Muscle layer of colon (tissue), 2 donors: ENCODE measurements at regions not wholly inside any gene's neighbourhood (a gene's known extent, or its start where the extent isn't known, plus 50 kb on each side); places are given as distances from the start of the nearest gene placed in this dataset.
"Not testable (repeated sequence)": the region's sequence is repeated elsewhere in the genome, so short reads cannot be mapped to it uniquely, and the experiment has no call there.

Experiments
- H3K27ac ChIP-seq: one replicate; pipeline ENCODE4 v1.7.0; 2013; ENCODE audit warnings: low read depth, mild to moderate bottlenecking, low read length, moderate library complexity
- H3K27me3 ChIP-seq, 2 donors: one replicate each; pipeline ENCODE4 v1.7.0; 2013; ENCODE audit warnings: low read length in 2 of 2, mild to moderate bottlenecking in 2 of 2; ENCODE audit not compliant: insufficient read depth in 2 of 2, control insufficient read depth in 1 of 2
- H3K36me3 ChIP-seq: one replicate; pipeline ENCODE4 v1.7.0; 2013; ENCODE audit warnings: mild to moderate bottlenecking, low read length; ENCODE audit not compliant: insufficient read depth
- H3K4me1 ChIP-seq: one replicate; pipeline ENCODE4 v1.7.0; 2013; ENCODE audit warnings: mild to moderate bottlenecking, low read length; ENCODE audit not compliant: insufficient read depth
- H3K4me3 ChIP-seq, 2 donors: one replicate each; pipeline ENCODE4 v1.7.0; 2013; ENCODE audit warnings: low read length in 2 of 2, low read depth in 1 of 2, mild to moderate bottlenecking in 1 of 2, moderate library complexity in 1 of 2
- H3K9ac ChIP-seq: one replicate; pipeline ENCODE4 v1.7.0; 2013; ENCODE audit warnings: low read length
- H3K9me3 ChIP-seq: one replicate; pipeline ENCODE4 v1.7.0; 2013; ENCODE audit warnings: mild to moderate bottlenecking, low read length
- donor health status: abdominal sarcoma.
- donor health status: Adenocarcinoma of cecum.

GRCh38 chr4:104044369-104044768, 324.6 kb upstream of the TACR3 start:
- Histone ChIP-seq H3K4me3 (no peak overlapping the region), H3K9me3 (no peaks in the 10 kb centered on the region), H3K4me1 (no peaks in the 10 kb centered on the region), H3K27ac (no peak overlapping the region), H3K36me3 (no peaks in the 10 kb centered on the region), H3K27me3 (no peaks in the 10 kb centered on the region), H3K9ac (no peak overlapping the region)

GRCh38 chr4:104032896-104033295, 313.1 kb upstream of the TACR3 start:
- Histone ChIP-seq H3K9me3 (no peaks in the 10 kb centered on the region), H3K27me3 (no peaks in the 10 kb centered on the region), H3K4me3 (no peak overlapping the region), H3K36me3 (no peaks in the 10 kb centered on the region), H3K27ac (no peak overlapping the region), H3K4me1 (no peaks in the 10 kb centered on the region), H3K9ac (no peak overlapping the region)

- no peaks in the 10 kb centered on the region for H3K27me3 ChIP-seq
- no peak overlapping the region for H3K27ac ChIP-seq
- no peak overlapping the region for H3K9ac ChIP-seq
- no peaks in the 10 kb centered on the region for H3K36me3 ChIP-seq
- H3K9me3 ChIP-seq = no peaks in the 10 kb centered on the region
- H3K4me3 ChIP-seq = no peak overlapping the region
- H3K4me1 ChIP-seq = no peaks in the 10 kb centered on the region
Observed at GRCh38 chr4:104025251-104025650, 305.5 kb upstream of the TACR3 start.

GRCh38 chr4:104022831-104023230, 303.0 kb upstream of the TACR3 start:
- Histone ChIP-seq H3K9me3 (no peaks in the 10 kb centered on the region), H3K27me3 (no peaks in the 10 kb centered on the region), H3K4me3 (no peak overlapping the region), H3K27ac (no peak overlapping the region), H3K9ac (no peak overlapping the region), H3K4me1 (no peaks in the 10 kb centered on the region), H3K36me3 (no peaks in the 10 kb centered on the region)

- Histone ChIP-seq H3K27me3 (no peaks in the 10 kb centered on the region), H3K4me3 (no peak overlapping the region), H3K36me3 (no peaks in the 10 kb centered on the region), H3K9ac (no peak overlapping the region), H3K27ac (no peak overlapping the region), H3K4me1 (no peaks in the 10 kb centered on the region), H3K9me3 (no peaks in the 10 kb centered on the region)
Observed at GRCh38 chr4:104022226-104022625, 302.4 kb upstream of the TACR3 start.

- Histone ChIP-seq H3K9me3 (no peaks in the 10 kb centered on the region), H3K9ac (no peak overlapping the region), H3K27ac (no peak overlapping the region), H3K4me1 (no peaks in the 10 kb centered on the region), H3K36me3 (no peaks in the 10 kb centered on the region), H3K4me3 (no peak overlapping the region), H3K27me3 (no peaks in the 10 kb centered on the region)
Observed at GRCh38 chr4:104020641-104021040, 300.9 kb upstream of the TACR3 start.

GRCh38 chr4:104017213-104017612, 297.4 kb upstream of the TACR3 start:
- Histone ChIP-seq H3K36me3 (no peaks in the 10 kb centered on the region), H3K27ac (no peak overlapping the region), H3K9ac (no peak overlapping the region), H3K4me3 (no peak overlapping the region), H3K9me3 (no peaks in the 10 kb centered on the region), H3K27me3 (no peaks in the 10 kb centered on the region), H3K4me1 (no peaks in the 10 kb centered on the region)

GRCh38 chr4:104015680-104016079, 295.9 kb upstream of the TACR3 start:
- Histone ChIP-seq H3K27ac (no peak overlapping the region), H3K27me3 (no peaks in the 10 kb centered on the region), H3K4me3 (no peak overlapping the region), H3K36me3 (no peaks in the 10 kb centered on the region), H3K9ac (no peak overlapping the region), H3K4me1 (no peaks in the 10 kb centered on the region), H3K9me3 (no peaks in the 10 kb centered on the region)

- H3K4me1 ChIP-seq = no peaks in the 10 kb centered on the region
- no peaks in the 10 kb centered on the region for H3K9me3 ChIP-seq
- no peaks in the 10 kb centered on the region for H3K36me3 ChIP-seq
- no peaks in the 10 kb centered on the region for H3K27me3 ChIP-seq
- no peak overlapping the region for H3K9ac ChIP-seq
- H3K27ac ChIP-seq = no peak overlapping the region
- H3K4me3 ChIP-seq = no peak overlapping the region
Observed at GRCh38 chr4:104010722-104011121, 290.9 kb upstream of the TACR3 start.

GRCh38 chr4:104002318-104002717, 282.5 kb upstream of the TACR3 start:
- H3K27ac ChIP-seq, H3K4me3 ChIP-seq, H3K27me3 ChIP-seq, H3K4me1 ChIP-seq, H3K36me3 ChIP-seq, H3K9ac ChIP-seq, H3K9me3 ChIP-seq: not testable (repeated sequence)

- Histone ChIP-seq H3K4me1 (peaks cover 5% of the 10 kb centered on the region), H3K27me3 (no peaks in the 10 kb centered on the region), H3K4me3 (no peak overlapping the region), H3K9me3 (no peaks in the 10 kb centered on the region), H3K27ac (no peak overlapping the region), H3K9ac (no peak overlapping the region), H3K36me3 (no peaks in the 10 kb centered on the region)
Observed at GRCh38 chr4:103998756-103999155, 279.0 kb upstream of the TACR3 start.

GRCh38 chr4:103996637-103997036, 276.9 kb upstream of the TACR3 start:
- H3K4me3 ChIP-seq = no peak overlapping the region
- peaks cover 5% of the 10 kb centered on the region for H3K4me1 ChIP-seq
- no peaks in the 10 kb centered on the region for H3K9me3 ChIP-seq
- H3K27me3 ChIP-seq = no peaks in the 10 kb centered on the region
- H3K36me3 ChIP-seq = no peaks in the 10 kb centered on the region
- no peak overlapping the region for H3K27ac ChIP-seq
- no peak overlapping the region for H3K9ac ChIP-seq
